Midbrain (tissue), 1 donor: ENCODE measurements at regions not wholly inside any gene's neighbourhood (a gene's known extent, or its start where the extent isn't known, plus 50 kb on each side); places are given as distances from the start of the nearest gene placed in this dataset.

Experiments
- DNase-seq: peaks from one replicate; lab custom pipeline; 2025; lab: John Stamatoyannopoulos, UW

DNA sequence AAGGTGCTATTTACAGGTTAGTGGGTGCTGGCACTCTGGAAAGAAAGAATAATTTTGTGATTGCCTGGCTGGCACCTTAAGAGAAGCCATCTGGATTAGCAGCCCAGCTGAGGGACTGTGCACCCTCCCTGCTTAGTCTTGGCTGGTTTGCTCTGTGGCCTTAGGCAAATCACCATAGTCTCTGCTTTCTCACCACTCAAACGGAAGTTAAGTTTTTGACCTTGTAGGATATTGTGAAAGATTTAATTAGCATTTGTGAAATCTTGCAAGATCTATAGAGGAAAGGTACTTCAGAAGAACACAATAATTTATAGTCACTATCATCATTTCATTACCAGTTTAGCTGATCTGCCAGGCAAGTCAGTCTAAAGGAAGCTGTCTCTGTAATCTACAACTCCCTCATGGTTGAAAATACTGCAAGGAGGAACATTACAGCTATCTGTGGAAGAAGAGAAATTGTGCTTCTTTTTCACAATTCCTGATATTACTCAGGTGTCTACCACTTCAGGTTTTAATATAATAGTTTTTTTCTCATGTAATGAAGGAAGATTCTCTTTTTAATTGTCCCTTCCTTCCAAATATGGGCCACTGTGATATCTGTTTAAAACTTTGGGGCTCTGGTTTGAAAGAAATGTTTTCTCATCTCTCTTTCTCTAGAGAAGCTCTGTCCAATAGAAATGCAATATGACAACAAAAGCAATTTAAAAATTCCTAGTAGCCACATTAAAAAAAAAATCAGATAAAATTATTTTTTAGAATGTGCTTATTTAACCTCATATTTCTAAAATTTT, 219.6 kb downstream of the PTEN start:
- no peak for DNase-seq

DNA sequence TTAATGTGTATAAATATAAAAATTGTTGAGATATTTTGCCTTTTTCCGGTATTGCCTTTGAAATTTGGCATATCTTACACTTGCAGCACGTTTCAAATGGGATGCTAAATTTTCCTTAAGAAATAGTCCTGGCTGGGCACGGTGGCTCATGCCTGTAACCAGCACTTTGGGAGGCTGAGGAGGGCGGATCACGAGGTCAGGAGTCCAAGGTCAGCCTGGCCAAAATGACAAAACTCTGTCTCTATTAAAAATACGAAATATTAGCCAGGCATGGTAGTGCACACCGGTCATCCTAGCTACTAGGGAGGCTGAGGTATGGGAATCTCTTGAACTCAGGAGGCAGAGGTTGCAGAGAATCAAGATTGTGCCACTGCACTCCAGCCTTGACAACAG, 220.2 kb downstream of the PTEN start:
- no peak for DNase-seq

DNA sequence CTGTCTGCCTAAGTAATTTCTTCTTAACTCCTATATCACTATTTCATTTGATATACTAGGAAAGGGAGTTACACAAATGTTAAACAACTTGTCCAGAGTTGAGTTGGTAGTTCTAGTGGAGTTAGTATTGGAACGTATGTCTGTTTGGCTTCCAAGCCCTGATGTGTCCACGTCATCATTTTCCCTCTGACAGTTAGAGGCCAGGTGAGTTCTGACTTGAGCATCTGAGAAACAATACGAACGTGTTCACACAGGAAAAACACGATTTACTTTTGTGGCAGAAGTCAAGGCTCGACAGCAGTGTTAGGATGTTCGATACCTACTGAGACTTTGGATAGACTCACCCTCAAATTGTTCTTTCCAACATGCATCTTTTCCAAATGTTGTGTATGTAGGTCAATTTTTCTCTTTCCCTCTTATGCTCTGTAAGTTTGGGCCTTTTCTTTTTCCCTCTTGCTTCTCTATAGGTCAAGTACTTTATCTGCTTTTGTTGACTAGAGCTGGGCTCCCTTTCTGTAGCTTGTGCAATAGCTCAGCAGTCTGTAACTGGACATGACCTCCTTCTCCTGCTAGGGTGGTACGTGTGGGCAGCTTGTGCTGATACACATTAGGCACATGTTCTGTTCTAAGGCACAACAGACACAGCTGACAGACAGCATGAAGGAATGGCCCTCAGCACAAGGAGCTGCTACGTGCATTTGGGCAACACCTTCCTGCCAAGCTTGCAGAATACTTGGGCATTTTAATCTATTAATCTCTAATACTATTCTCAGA, 222.9 kb downstream of the PTEN start:
- no peak for DNase-seq

- no peak for DNase-seq
Measured at GRCh38 chr10:88088441-88089340, 225.3 kb downstream of the PTEN start.

DNA sequence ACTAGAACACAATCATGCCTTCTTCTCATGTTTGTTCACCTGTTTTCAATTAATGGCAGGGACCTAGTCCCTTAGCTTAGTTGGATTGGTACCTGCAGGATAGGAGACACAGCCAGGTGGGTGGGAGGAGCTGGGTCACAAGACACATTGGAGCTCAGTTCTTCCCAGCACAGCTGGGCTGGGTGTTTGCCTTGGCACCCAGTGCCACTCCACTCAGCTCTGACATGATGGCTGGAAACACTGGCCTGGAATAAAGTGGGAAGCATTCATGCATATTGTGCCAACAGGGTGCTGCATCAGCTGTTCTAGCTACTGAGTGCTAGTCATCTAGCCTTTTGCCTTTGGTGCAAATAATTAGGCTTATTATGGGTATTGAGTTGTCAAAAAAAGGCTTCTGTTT, 226.1 kb downstream of the PTEN start:
- no peak for DNase-seq

GRCh38 chr10:88090568-88091214, 227.3 kb downstream of the PTEN start:
- no peak for DNase-seq

GRCh38 chr10:88091490-88092061, 228.2 kb downstream of the PTEN start:
- no peak for DNase-seq

- no peak for DNase-seq
Measured at GRCh38 chr10:88092265-88092664, 228.8 kb downstream of the PTEN start.

DNA sequence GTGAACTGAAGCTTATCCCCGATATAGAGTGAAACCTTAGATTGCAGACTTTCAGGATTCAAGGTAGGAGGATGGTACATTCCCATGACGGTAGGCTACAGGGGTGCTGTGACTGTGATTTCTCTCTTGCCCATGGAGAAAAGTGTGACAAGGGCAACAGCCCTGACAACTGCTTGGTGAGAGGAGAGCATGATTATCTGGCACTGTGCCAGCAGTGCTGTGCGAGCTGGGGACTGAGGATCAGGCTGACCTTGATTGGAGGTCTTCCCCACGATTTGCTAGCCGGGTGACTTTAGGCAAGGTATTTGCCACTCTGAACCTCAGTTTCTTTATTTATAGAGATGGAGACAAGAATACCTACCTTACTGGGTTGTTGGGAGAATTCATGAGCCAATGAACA, 229.5 kb downstream of the PTEN start:
- no peak for DNase-seq

DNA sequence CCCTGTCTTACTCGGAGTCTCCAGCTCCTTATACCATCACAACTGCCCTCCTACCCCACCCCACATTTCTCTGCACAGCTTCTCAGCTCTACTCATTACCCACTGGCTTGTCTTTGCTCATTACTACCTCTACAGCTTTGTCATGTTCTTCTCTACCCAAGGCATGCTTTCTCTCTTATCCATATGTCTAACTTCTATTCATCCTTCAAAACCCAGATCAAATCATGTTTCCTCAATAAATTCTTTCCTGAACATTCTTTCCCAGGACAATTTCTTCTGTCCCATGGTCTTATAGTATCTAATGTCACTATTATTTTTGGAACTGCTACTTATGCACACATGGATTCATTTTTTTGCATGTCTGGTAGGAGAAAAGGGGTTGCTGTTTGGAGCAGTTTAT, 231.4 kb downstream of the PTEN start:
- DNase-seq: no peak

- no peak for DNase-seq
Measured at GRCh38 chr10:88095223-88095721, 231.8 kb downstream of the PTEN start.

- no peak for DNase-seq
Measured at GRCh38 chr10:88095778-88096431, 232.5 kb downstream of the PTEN start.

- no peak for DNase-seq
Measured at GRCh38 chr10:88097092-88097516, 233.7 kb downstream of the PTEN start.

- DNase-seq: no peak
Measured at GRCh38 chr10:88097536-88097935, 234.1 kb downstream of the PTEN start.

DNA sequence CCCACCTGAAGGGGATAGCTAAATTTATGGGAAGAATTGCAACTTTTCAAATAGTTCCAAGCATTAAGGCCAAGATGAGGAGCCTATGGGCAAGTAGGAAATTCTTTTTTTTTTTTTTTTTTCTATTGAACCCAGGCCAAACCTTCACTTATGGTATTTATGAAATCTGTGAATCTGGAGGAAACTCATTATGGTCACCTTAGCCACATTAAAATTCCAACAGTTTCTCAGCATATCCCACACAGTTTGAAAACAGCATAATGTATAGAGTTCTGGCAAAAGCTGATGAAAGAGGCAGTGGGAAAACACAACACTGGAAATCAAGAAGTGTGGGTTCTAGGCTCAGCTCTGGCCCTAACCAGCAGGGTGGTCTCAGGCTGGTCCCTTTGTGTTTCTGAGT, 236.9 kb downstream of the PTEN start:
- DNase-seq: no peak

GRCh38 chr10:88101666-88102065, 238.2 kb downstream of the PTEN start:
- no peak for DNase-seq

DNA sequence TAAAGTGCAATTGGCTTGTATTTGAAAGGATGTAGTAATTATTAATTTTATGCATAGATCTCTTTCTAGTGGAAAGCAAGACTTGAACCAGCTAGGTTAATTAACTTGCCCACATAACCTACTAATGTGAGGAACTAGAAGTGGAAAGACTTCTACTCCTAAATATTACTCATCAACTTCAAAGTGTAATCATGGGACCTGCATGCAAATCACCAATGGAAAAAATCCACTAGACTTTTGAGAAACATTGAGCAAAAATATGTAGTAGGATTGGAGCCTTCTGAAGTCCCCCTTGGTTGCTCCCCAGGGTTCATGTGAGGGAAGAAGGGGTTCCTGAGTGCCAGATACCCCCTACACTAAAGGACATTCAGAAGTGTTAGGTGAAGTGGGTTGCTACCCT, 240.2 kb downstream of the PTEN start:
- no peak for DNase-seq

GRCh38 chr10:88104223-88104622, 240.8 kb downstream of the PTEN start:
- DNase-seq: no peak

GRCh38 chr10:88106366-88106765, 242.9 kb downstream of the PTEN start:
- peak; percentile 7 for DNase-seq

DNA sequence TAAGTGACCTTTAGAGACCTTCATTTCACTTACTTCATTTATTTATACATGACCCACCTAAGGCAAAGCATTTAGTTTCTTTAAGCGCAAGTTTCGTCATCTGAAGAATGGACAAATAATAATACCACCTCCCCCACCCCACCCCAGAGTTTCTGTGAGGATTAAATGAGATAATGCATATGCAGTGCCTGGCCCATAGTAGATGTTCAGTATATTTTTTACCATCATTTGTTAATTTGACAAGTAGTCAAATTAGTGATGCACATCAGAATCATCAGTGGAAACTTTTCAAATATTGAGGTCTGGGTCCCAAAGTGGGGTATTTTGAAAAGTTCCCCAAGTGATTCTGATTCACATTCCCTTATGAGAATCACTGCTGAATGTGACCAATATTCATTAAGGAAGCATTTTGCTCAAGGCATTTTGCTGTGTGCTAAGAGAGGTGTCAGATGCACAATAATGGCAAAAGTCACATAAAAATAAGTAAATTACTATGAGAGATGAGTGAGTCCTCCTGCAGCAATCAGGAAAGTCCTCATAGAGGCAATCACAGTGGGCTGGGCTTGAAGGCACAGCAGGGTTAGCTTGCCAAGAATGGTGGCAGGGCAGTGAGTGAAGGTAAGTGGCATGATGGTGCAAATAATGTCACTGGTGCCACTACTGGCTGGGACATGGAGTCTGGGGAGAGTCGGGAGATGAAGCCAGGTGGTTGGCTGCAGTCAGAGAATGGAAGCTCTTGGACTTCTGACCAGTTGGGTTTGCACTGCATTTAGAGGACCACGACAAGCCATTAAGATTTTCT, 244.1 kb downstream of the PTEN start:
- DNase-seq: no peak
